ENCODE measurements at regions not wholly inside any gene's neighbourhood (a gene's known extent, or its start where the extent isn't known, plus 50 kb on each side); places are given as distances from the start of the nearest gene placed in this dataset.

GRCh38 chr10:47094126-47094525, 182.9 kb downstream of the PTPN20 start:
- intact Hi-C loops (cut with DNase I; ENCODE audit: low total_unique reads): no loop called here
- H3K4me1 ChIP-seq: no peaks in the 10 kb centered on the region
- no peak overlapping the region for H3K4me3 ChIP-seq
- DNase-seq: no peak
- no peaks in the 10 kb centered on the region for H3K9me3 ChIP-seq
- H3K27ac ChIP-seq: no peak overlapping the region
- TF ChIP-seq POLR2A (IDR thresholded peaks at IDR 0.05) (no peak), CTCF (IDR thresholded peaks at IDR 0.05) (no peak), EP300 (IDR thresholded peaks at IDR 0.05) (no peak), POLR2AphosphoS5 (IDR thresholded peaks at IDR 0.05) (no peak)
- 70 to 78% (median 73%) methylated on average over 9 of the region's 9 CpGs for WGBS, 5 donors
- H3K36me3 ChIP-seq: no peaks in the 10 kb centered on the region
- H3K27me3 ChIP-seq: no peaks in the 10 kb centered on the region

- Histone ChIP-seq H3K9me3 (no peaks in the 10 kb centered on the region), H3K27ac (no peak overlapping the region), H3K27me3 (no peaks in the 10 kb centered on the region), H3K36me3 (no peaks in the 10 kb centered on the region), H3K4me1 (no peaks in the 10 kb centered on the region), H3K4me3 (no peak overlapping the region)
- 76 to 84% (median 82%) methylated on average over 8 to 10 of the region's 10 CpGs for WGBS, 5 donors
- no peak for DNase-seq
- TF ChIP-seq POLR2A (IDR thresholded peaks at IDR 0.05): no peak
- TF ChIP-seq CTCF (IDR thresholded peaks at IDR 0.05): no peak
- TF ChIP-seq POLR2AphosphoS5 (IDR thresholded peaks at IDR 0.05): no peak
- TF ChIP-seq EP300 (IDR thresholded peaks at IDR 0.05): no peak
- intact Hi-C loops (cut with DNase I; ENCODE audit: low total_unique reads): no loop called here
Observed at GRCh38 chr10:47094636-47095035, 183.4 kb downstream of the PTPN20 start.

- Histone ChIP-seq H3K27me3 (no peaks in the 10 kb centered on the region), H3K27ac (no peak overlapping the region), H3K4me1 (no peaks in the 10 kb centered on the region), H3K9me3 (no peaks in the 10 kb centered on the region), H3K36me3 (no peaks in the 10 kb centered on the region), H3K4me3 (no peak overlapping the region)
- 87 to 97% (median 95%) methylated on average over 12 of the region's 12 CpGs for WGBS, 5 donors
- no peak for DNase-seq
- no peak for TF ChIP-seq POLR2AphosphoS5 (IDR thresholded peaks at IDR 0.05)
- no peak for TF ChIP-seq CTCF (IDR thresholded peaks at IDR 0.05)
- no peak for TF ChIP-seq POLR2A (IDR thresholded peaks at IDR 0.05)
- TF ChIP-seq EP300 (IDR thresholded peaks at IDR 0.05): no peak
- intact Hi-C loops (cut with DNase I; ENCODE audit: low total_unique reads): no loop called here
Observed at GRCh38 chr10:47095211-47095610, 184.0 kb downstream of the PTPN20 start.

GRCh38 chr10:47095848-47096612, 184.8 kb downstream of the PTPN20 start:
- 75 to 89% (median 84%) methylated on average over 17 of the region's 17 CpGs for WGBS, 5 donors
- H3K4me3 ChIP-seq: no peak overlapping the region
- TF ChIP-seq CTCF (IDR thresholded peaks at IDR 0.05): no peak
- H3K27me3 ChIP-seq: no peaks in the 10 kb centered on the region
- no peak for DNase-seq
- no peaks in the 10 kb centered on the region for H3K9me3 ChIP-seq
- no peaks in the 10 kb centered on the region for H3K36me3 ChIP-seq
- H3K4me1 ChIP-seq: no peaks in the 10 kb centered on the region
- H3K27ac ChIP-seq: no peak overlapping the region
- intact Hi-C loops (cut with DNase I; ENCODE audit: low total_unique reads): no loop called here
